Heart right ventricle (tissue), 16 donors: ENCODE measurements at regions not wholly inside any gene's neighbourhood (a gene's known extent, or its start where the extent isn't known, plus 50 kb on each side); places are given as distances from the start of the nearest gene placed in this dataset.
A peak's percentile ranks its signal among the peaks of the same experiment; 100 is the strongest.

Source experiments
- ATAC-seq, 8 donors: fragments of 200-7000 bp; cut with Tn5 transposase; one replicate each; pipeline ENCODE4 v1.9.1; 2020; ENCODE audit warnings: mild to moderate bottlenecking in 8 of 8, moderate library complexity in 8 of 8, moderate number of reproducible peaks in 1 of 8
- DNase-seq, 2 donors: peaks; one replicate each; pipeline ENCODE4 v3.0.0-alpha.2; 2020
- H3K27ac ChIP-seq, 10 donors: fragments of 200-600 bp; sonication (generic) in 2 of 10; one replicate each; pipeline versions ENCODE4 v1.5.0 to v1.8.0; 2020 to 2022; ENCODE audit warnings: mild to moderate bottlenecking in 3 of 10
- H3K27me3 ChIP-seq, 7 donors: fragments of 200-600 bp; one replicate each; pipeline ENCODE4 v1.8.0; 2021 to 2022; ENCODE audit warnings: mild to moderate bottlenecking in 2 of 7
- H3K36me3 ChIP-seq, 9 donors: fragments of 200-600 bp; sonication (generic) in 1 of 9; one replicate each; pipeline versions ENCODE4 v1.5.0 to v1.8.0; 2020 to 2022; ENCODE audit warnings: mild to moderate bottlenecking in 2 of 9
- H3K4me1 ChIP-seq, 9 donors: fragments of 200-600 bp; sonication (generic) in 1 of 9; one replicate each; pipeline versions ENCODE4 v1.5.0 to v1.8.0; 2020 to 2022; ENCODE audit warnings: mild to moderate bottlenecking in 4 of 9
- H3K4me3 ChIP-seq, 10 donors: fragments of 200-600 bp; sonication (generic) in 2 of 10; one replicate each; pipeline versions ENCODE4 v1.5.0 to v1.8.0; 2020 to 2022; ENCODE audit warnings: mild to moderate bottlenecking in 7 of 10, moderate library complexity in 2 of 10
- H3K9me3 ChIP-seq, 11 donors: fragments of 200-600 bp in 10 of 11; sonication (generic) in 2 of 11; one replicate each; pipeline versions ENCODE4 v1.5.0 to v1.8.0; 2013 to 2022; ENCODE audit warnings: mild to moderate bottlenecking in 2 of 11, control low read depth in 1 of 11, moderate library complexity in 1 of 11
- CTCF ChIP-seq, 9 donors: fragments of 200-600 bp; sonication (generic) in 2 of 9; IDR thresholded peaks; one replicate each; pipeline versions ENCODE4 v1.5.0 to v1.8.0; 2021 to 2022; ENCODE audit warnings: antibody characterized with exemption in 9 of 9, mild to moderate bottlenecking in 5 of 9, moderate library complexity in 1 of 9
- WGBS, 2 donors: extraction: QIAGEN DNeasy Blood & Tissue Kit; methylation state at CpG; one replicate each; pipeline ENCODE4 v1.1.7; 2013; ENCODE audit warnings: inconsistent platforms in 1 of 2; 5-methylcytosine and 5-hydroxymethylcytosine counted together
- intact Hi-C, 10 donors: fragments of 100-400 bp; cut with DNase I; formaldehyde crosslinking; loops; one replicate each; pipeline versions ENCODE4 v1.11.1 to v1.14.2; 2022
- donor health status: Arrhythmogenic right ventricular cardiomyopathy.
- donor health status: ischemic (EF 13 %, LVEDD 7.1; RV severe dilation, severe dysfunction).
- donor health status: healthy with polysubstance abuse.
- donor health status: DM: no; HTN: yes; CAD: no.
- donor health status: DM: no; HTN: no; CAD: no.
- donor health status: ischemic (EF 25% LVEDD 6.9; RV normal size, moderate dysfunction).
- donor health status: ischemic (EF 25% LVEDD 5.7; RV mildly dilated, moderate dysfunction).
- donor health status: healthy.
- donor health status: DM: yes; HTN: yes; CAD: no.
- donor health status: Ischemic cardiomyopathy.
- donor health status: ischemic (EF 35%, LVEDD 5.7; RV mildly dilated, moderate dysfunction).
- donor health status: nonischemic (EF 11% LVEDD 7.7; RV severe dilation, severe dysfunction).
- donor health status: DM: yes; HTN: yes; CAD: no.
- donor health status: PGD.
- donor health status: ischemic (EF 29% LVEDD 5.4; RV normal size, mild dysfunction).
- donor health status: nonischemic (EF 23%, LVEDD 6.1; RV moderate dilation, normal function).

DNA sequence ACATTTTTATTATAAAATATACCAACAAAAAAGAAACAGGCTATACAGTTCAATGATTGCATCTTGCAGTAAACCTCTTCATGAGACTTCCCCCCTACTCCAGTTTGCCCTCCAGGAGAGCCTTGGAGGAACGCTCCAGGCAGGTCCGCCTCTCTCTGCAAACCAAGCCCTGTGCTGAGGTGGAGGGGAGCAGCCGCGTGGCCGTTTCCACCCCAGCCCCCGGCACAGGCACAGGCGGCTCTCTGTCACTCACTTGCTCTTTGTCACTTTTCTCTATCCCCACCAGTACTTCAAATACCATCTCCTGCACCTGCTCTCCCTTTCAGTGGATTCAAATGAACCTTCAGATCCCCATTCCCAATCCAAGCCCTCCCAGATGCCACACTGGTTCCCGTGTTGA lies 479.9 kb downstream of the OCA2 start:
- no peaks in the 10 kb centered on the region for H3K27me3 ChIP-seq
- WGBS, 2 donors: 78 to 80% methylated on average over 8 of the region's 8 CpGs
- H3K27ac ChIP-seq: no peak overlapping the region
- TF ChIP-seq CTCF (IDR thresholded peaks at IDR 0.05): no peak
- no peak for DNase-seq
- no peaks in the 10 kb centered on the region for H3K4me1 ChIP-seq
- peaks cover 0 to 14% (median 0%) of the 10 kb centered on the region in 11 donors for H3K9me3 ChIP-seq
- intact Hi-C loops: no loop called here
- no peaks in the 10 kb centered on the region for H3K36me3 ChIP-seq
- ATAC-seq: no peak
- no peak overlapping the region for H3K4me3 ChIP-seq

GRCh38 chr15:27617013-27617412 lies 482.1 kb downstream of the OCA2 start:
- 77% methylated on average over 3 of the region's 3 CpGs for WGBS, 2 donors
- Histone ChIP-seq H3K27ac (no peak overlapping the region), H3K36me3 (no peaks in the 10 kb centered on the region), H3K4me3 (no peak overlapping the region), H3K4me1 (no peaks in the 10 kb centered on the region), H3K27me3 (no peaks in the 10 kb centered on the region), H3K9me3 (peaks cover 0 to 6% (median 0%) of the 10 kb centered on the region in 11 donors)
- DNase-seq (no peak), ATAC-seq (no peak)
- no peak for TF ChIP-seq CTCF (IDR thresholded peaks at IDR 0.05)
- intact Hi-C loops: no loop called here

GRCh38 chr15:27608248-27608647 lies 490.9 kb downstream of the OCA2 start:
- no peak overlapping the region for H3K27ac ChIP-seq
- ATAC-seq: no peak
- DNase-seq: no peak
- no peak overlapping the region for H3K4me3 ChIP-seq
- no peaks in the 10 kb centered on the region for H3K27me3 ChIP-seq
- WGBS, 2 donors: 56 to 60% methylated on average over 3 of the region's 3 CpGs
- TF ChIP-seq CTCF (IDR thresholded peaks at IDR 0.05): peak in 1 of 9 donors; percentile 12
- intact Hi-C loops: no loop called here
- H3K9me3 ChIP-seq: peaks cover 0 to 29% (median 0%) of the 10 kb centered on the region in 11 donors
- H3K36me3 ChIP-seq: no peaks in the 10 kb centered on the region
- no peaks in the 10 kb centered on the region for H3K4me1 ChIP-seq

DNA sequence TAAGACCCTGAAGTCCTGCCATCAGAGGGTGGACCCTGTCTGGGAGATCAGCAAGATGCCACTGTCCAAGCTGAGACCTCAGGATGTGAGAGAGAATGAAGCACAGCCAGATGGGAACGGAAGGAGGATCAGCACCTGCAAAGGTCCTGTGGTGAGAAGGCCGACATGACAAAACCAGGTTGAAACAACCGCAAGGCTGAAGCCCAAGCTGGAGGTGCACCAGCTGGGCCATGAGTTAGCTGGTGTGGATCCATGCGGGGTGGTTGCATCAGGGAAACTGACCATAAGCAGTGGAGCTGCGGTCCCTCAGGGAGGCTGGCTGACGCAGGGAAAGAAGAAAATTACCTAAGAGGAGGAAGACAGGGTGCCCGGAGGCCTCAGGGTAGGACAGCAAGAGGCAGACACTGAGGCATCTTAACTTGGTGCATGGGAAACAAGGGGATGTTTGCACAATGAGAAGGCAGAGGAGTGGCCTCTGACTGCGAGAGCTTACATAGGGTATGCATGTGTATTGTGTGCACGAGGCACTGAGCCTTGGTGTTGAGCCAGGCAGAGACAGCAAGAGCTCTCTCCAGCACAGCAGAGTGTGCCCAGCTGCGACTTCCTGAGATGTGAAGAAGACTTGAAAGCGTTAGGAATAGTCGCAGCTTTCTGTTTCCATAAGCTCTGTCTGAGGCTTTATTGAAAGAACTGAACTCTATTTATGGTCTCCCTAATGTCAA lies 497.7 kb downstream of the OCA2 start:
- intact Hi-C loops: no loop called here
- Histone ChIP-seq H3K9me3 (peaks cover 0 to 29% (median 0%) of the 10 kb centered on the region in 11 donors), H3K27ac (no peak overlapping the region), H3K4me3 (no peak overlapping the region), H3K36me3 (no peaks in the 10 kb centered on the region), H3K27me3 (peaks cover 0 to 4% (median 0%) of the 10 kb centered on the region in 7 donors), H3K4me1 (no peaks in the 10 kb centered on the region)
- ATAC-seq: no peak
- TF ChIP-seq CTCF (IDR thresholded peaks at IDR 0.05): no peak
- 64 to 67% methylated on average over 12 of the region's 12 CpGs for WGBS, 2 donors
- DNase-seq: no peak
